PC-3 (cell line): ENCODE measurements at regions not wholly inside any gene's neighbourhood (a gene's known extent, or its start where the extent isn't known, plus 50 kb on each side); places are given as distances from the start of the nearest gene placed in this dataset.

Experiments
- EZH2 ChIP-seq: fragments of 300-600 bp; sonication (generic); IDR thresholded peaks from one replicate; pipeline ENCODE4 v1.6.1; 2017; ENCODE audit warnings: antibody characterized with exemption, mild to moderate bottlenecking, low read length; ENCODE audit not compliant: unreplicated experiment
- TF ChIP-seq, protein P1 (sequence below): fragments of 300-600 bp; sonication (generic); conservative IDR thresholded peaks from 2 replicates; pipeline ENCODE4 v1.5.1; 2017; ENCODE audit warnings: antibody characterized with exemption, low read depth, mild to moderate bottlenecking, low read length

GRCh38 chr9:117523531-117524153 lies 108.8 kb upstream of the ASTN2 start:
- TF ChIP-seq, protein P1, sequence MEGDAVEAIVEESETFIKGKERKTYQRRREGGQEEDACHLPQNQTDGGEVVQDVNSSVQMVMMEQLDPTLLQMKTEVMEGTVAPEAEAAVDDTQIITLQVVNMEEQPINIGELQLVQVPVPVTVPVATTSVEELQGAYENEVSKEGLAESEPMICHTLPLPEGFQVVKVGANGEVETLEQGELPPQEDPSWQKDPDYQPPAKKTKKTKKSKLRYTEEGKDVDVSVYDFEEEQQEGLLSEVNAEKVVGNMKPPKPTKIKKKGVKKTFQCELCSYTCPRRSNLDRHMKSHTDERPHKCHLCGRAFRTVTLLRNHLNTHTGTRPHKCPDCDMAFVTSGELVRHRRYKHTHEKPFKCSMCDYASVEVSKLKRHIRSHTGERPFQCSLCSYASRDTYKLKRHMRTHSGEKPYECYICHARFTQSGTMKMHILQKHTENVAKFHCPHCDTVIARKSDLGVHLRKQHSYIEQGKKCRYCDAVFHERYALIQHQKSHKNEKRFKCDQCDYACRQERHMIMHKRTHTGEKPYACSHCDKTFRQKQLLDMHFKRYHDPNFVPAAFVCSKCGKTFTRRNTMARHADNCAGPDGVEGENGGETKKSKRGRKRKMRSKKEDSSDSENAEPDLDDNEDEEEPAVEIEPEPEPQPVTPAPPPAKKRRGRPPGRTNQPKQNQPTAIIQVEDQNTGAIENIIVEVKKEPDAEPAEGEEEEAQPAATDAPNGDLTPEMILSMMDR: no peak
- no peak for TF ChIP-seq EZH2
